ELF-1 (cell line): ENCODE measurements at regions not wholly inside any gene's neighbourhood (a gene's known extent, or its start where the extent isn't known, plus 50 kb on each side); places are given as distances from the start of the nearest gene placed in this dataset.
"Not testable (repeated sequence)": the region's sequence is repeated elsewhere in the genome, so short reads cannot be mapped to it uniquely, and the experiment has no call there.

Experiments
- DNase-seq: peaks from one replicate; pipeline ENCODE4 v3.0.0-alpha.2; 2016; ENCODE audit warnings: low read depth, low spot score

DNA sequence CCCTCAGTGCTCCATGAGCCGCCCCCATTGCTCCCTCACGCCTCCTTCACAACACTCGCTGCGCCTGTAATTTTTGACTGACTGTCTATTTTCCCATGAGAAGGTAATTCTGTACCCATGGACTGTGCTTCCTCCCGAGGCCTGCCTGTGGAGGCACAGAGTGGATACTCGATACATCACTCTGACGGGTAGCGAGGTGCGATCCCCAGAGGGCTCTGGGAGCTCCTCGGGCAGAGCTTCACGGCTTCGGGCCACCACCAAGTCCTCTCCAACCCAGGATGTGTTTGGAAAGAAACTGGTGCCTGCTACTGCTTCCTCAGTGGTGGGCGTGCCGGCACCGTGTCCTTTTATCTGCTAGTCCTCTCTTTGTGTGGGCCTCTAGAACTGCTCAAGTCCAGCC lies 108.6 kb upstream of the DLG1 start:
- no peak for DNase-seq

- DNase-seq = no peak
Measured at GRCh38 chr3:197406266-197406665, 107.9 kb upstream of the DLG1 start.

DNA sequence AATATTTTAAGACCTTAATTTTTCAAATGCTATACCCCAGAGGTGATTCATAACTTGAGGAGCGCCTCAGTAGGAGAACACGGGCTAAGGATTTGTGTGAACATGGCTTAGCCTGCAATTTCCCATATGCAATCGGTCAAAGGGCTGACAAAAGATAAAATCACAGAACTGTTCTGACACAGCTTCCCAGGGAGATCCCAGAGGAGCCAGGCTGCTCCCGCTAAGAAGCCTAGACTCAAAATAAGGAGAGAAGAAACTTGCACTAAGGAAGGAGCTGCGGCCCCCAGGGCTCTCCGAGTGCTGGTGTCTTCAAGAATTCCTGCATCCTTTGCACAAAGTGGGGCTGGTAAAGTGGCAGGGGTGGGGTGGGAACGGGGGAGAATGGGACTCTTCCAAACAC lies 106.3 kb upstream of the DLG1 start:
- no peak for DNase-seq

DNA sequence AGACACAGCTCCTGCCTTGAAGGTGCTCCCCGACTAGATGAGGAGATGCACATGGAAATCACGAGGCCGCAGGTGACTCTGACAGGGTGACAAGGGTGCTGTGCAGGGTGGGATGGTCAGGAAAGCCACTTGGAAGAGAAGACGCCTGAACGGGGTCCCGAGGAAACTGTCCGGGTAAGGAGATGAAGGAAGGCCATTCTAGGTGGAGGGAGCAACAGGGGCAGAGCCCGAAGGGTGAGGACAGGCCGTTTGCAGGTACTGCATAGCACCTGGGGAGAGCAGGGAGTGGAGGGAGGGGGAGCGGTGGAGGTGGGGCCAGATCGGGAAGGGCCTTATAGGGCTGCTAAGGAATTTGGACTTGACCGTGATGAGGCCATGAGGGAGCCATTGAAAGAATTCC lies 105.6 kb upstream of the DLG1 start:
- no peak for DNase-seq

DNA sequence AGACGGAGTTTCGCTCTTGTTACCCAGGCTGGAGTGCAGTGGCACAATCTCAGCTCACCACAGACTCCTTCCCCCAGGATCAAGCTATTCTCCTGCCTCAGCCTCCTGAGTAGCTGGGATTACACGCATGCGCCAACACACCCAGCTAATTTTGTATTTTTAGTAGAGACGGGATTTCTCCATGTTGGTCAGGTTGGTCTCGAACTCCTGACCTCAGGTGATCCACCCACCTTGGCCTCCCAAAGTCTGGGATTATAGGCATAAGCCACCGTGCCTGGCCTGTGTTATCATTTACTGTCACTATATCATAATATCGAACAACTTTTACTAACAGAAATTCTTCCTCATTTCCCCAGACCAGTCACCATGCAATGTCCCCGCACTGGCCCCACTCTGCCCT lies 104.0 kb upstream of the DLG1 start:
- DNase-seq = not testable (repeated sequence)

GRCh38 chr3:197399486-197399885 lies 101.1 kb upstream of the DLG1 start:
- DNase-seq = no peak

GRCh38 chr3:197398286-197398878 lies 100.0 kb upstream of the DLG1 start:
- DNase-seq = no peak

- no peak for DNase-seq
Measured at GRCh38 chr3:197397838-197398237, 99.4 kb upstream of the DLG1 start.

DNA sequence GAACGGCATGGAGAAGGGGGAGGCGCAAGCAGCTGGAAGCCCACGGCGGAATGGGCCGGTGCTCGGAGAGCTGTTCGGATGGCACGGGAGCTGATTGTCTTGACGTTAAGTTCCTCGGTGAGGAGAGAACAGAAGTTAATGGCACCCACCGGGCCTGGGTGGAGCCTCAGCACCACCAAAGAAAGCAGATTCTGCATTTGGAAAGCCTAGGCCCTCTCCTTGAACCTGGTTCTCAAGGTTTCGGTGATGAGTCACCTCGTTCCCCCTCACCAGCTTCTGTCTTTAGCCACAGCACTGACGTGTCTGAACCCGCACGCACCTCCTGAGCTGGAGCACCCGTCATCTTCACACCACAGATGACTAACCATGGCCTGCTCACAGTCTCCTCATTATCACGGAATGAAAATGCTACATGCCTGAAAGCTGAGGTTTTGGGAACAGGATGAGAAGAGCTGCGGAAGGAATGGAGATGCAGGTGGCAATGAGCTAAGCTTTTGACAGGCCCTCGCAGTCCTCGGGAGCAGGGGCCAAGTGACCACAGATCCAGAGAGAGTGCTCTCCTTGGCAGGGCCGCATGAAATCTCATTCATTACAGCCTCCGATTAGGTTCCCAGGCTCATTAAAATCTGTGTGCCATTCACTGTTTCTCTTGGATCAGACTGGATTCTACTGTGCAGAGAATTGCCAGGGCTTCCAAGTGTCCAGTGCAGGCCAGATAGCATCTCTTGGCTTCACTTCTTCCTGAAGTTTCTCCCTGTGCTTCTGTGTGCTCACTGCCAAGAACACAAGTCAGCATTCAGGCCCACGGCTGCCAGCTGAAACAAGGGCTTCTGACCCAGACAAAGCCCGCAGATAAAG lies 96.3 kb upstream of the DLG1 start:
- DNase-seq = no peak

DNA sequence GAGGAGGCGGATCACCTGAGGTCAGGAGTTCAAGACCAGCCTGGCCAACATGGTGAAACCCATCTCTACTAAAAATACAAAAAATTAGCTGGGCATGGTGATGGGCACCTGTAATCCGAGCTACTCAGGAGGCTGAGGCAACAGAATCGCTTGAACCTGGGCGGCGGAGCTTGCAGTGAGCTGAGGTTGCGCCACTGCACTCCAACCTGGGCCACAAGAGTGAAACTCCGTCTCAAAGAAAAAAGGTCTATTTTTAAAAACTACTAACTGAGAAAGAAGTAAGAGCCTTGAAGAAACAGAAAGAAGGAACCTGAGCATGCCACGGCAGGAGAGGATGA lies 95.7 kb upstream of the DLG1 start:
- DNase-seq = not testable (repeated sequence)

GRCh38 chr3:197393711-197394110 lies 95.3 kb upstream of the DLG1 start:
- DNase-seq = no peak

DNA sequence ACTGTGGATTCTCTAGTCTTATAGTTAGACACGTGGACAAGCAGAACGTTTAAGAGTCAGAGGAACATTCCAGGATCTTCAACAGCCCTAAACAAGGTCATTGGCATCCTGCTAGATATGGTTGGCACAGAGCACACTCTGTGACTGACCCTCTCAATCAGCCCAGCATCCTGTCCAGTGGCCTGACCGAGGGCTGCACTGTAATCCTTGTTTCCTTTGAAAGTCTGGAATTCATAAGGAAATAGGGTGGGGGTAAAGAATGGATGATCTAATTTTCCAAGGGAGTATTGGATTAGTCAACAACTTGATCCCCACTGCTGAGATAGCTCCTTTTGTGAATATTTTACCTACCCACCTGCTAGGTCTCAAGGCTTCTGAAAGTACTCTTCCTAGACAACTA lies 94.5 kb upstream of the DLG1 start:
- no peak for DNase-seq

- no peak for DNase-seq
Measured at GRCh38 chr3:197381371-197381770, 83.0 kb upstream of the DLG1 start.

- DNase-seq = no peak
Measured at GRCh38 chr3:197380786-197381185, 82.4 kb upstream of the DLG1 start.

GRCh38 chr3:197378985-197379718 lies 80.7 kb upstream of the DLG1 start:
- DNase-seq = no peak

GRCh38 chr3:197376735-197377555 lies 78.5 kb upstream of the DLG1 start:
- DNase-seq = no peak

DNA sequence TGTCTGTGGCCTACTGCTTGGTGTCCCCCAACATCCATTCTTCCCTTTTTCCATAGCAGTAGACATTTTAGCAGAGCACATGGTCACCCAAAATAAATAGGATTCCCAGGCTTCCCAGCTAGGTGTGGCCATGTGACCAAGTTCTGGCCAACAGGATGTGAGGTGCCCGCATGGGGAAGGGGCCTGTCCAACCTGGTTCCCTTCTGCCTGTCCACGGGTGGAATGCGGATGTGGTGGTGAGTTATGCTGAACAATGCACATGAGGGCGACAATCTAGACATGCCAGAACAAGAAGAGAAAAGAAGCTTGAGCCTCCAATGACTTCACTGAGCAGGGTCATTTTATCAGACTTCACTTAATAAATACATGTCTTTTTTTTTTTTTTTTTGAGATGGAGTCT lies 77.6 kb upstream of the DLG1 start:
- DNase-seq = no peak

GRCh38 chr3:197375001-197375441 lies 76.6 kb upstream of the DLG1 start:
- DNase-seq = no peak

DNA sequence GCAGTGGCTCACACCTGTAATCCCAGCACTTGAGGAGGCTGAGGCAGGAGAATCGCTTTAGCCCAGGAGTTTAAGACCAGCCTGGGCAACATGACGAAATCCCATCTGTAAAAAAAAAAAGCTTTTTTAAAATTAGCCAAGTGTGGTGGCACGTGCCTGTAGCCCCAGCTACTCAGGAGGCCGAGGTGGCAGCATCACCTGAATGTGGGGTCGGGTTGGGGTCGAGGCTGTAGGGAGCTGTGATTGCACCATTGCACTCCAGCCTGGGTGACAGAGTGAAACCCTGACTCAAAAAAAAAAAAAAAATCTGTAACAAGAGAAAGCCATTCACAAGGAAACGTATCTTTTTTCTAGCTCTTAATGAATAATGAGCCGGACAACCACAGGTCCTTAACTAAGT lies 74.7 kb upstream of the DLG1 start:
- no peak for DNase-seq

GRCh38 chr3:197372047-197372661 lies 73.7 kb upstream of the DLG1 start:
- peak; percentile 85 for DNase-seq

GRCh38 chr3:197371591-197372046 lies 73.2 kb upstream of the DLG1 start:
- DNase-seq = no peak
